HL-60 (cell line): ENCODE measurements at regions not wholly inside any gene's neighbourhood (a gene's known extent, or its start where the extent isn't known, plus 50 kb on each side); places are given as distances from the start of the nearest gene placed in this dataset.
"Not testable (repeated sequence)": the region's sequence is repeated elsewhere in the genome, so short reads cannot be mapped to it uniquely, and the experiment has no call there.

Experiments
- GABPA ChIP-seq: IDR thresholded peaks from 2 replicates; pipeline ENCODE4 v1.6.1; 2012; ENCODE audit warnings: low read depth
- POLR2AphosphoS5 ChIP-seq: IDR thresholded peaks from 2 replicates; pipeline ENCODE4 v1.6.1; 2012; ENCODE audit warnings: low read depth
- TF ChIP-seq, protein P1 (sequence below): IDR thresholded peaks from one replicate; pipeline ENCODE4 v1.5.1; 2011; ENCODE audit warnings: low read length, control low read depth, inconsistent platforms; ENCODE audit not compliant: insufficient read depth
- TF ChIP-seq, protein P2 (sequence below): IDR thresholded peaks from 2 replicates; pipeline ENCODE4 v1.6.1; 2012; ENCODE audit warnings: low read depth; ENCODE audit not compliant: insufficient replicate concordance

DNA sequence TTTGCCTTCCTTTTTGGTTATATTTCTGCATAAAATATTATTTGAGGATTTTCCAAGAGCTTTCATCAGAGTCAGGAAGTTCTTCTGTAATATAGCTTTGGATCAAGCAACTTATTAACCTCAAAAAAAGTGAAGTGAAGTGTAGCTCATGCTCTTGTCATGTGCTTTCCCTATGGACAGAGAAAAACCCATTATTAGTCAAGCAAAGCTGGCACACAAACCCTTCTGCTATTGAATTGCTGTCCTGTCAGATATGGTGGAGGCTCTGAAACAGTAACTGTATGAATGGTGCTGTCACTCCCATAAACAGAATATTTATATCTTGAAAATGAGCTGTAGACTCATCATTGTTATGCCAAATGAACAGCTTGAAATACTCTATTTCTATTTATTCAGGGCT, 1533.3 kb downstream of the RPIA start:
- TF ChIP-seq, protein P1, sequence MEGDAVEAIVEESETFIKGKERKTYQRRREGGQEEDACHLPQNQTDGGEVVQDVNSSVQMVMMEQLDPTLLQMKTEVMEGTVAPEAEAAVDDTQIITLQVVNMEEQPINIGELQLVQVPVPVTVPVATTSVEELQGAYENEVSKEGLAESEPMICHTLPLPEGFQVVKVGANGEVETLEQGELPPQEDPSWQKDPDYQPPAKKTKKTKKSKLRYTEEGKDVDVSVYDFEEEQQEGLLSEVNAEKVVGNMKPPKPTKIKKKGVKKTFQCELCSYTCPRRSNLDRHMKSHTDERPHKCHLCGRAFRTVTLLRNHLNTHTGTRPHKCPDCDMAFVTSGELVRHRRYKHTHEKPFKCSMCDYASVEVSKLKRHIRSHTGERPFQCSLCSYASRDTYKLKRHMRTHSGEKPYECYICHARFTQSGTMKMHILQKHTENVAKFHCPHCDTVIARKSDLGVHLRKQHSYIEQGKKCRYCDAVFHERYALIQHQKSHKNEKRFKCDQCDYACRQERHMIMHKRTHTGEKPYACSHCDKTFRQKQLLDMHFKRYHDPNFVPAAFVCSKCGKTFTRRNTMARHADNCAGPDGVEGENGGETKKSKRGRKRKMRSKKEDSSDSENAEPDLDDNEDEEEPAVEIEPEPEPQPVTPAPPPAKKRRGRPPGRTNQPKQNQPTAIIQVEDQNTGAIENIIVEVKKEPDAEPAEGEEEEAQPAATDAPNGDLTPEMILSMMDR: not testable (repeated sequence)
- TF ChIP-seq, protein P2, sequence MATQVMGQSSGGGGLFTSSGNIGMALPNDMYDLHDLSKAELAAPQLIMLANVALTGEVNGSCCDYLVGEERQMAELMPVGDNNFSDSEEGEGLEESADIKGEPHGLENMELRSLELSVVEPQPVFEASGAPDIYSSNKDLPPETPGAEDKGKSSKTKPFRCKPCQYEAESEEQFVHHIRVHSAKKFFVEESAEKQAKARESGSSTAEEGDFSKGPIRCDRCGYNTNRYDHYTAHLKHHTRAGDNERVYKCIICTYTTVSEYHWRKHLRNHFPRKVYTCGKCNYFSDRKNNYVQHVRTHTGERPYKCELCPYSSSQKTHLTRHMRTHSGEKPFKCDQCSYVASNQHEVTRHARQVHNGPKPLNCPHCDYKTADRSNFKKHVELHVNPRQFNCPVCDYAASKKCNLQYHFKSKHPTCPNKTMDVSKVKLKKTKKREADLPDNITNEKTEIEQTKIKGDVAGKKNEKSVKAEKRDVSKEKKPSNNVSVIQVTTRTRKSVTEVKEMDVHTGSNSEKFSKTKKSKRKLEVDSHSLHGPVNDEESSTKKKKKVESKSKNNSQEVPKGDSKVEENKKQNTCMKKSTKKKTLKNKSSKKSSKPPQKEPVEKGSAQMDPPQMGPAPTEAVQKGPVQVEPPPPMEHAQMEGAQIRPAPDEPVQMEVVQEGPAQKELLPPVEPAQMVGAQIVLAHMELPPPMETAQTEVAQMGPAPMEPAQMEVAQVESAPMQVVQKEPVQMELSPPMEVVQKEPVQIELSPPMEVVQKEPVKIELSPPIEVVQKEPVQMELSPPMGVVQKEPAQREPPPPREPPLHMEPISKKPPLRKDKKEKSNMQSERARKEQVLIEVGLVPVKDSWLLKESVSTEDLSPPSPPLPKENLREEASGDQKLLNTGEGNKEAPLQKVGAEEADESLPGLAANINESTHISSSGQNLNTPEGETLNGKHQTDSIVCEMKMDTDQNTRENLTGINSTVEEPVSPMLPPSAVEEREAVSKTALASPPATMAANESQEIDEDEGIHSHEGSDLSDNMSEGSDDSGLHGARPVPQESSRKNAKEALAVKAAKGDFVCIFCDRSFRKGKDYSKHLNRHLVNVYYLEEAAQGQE: not testable (repeated sequence)
- TF ChIP-seq POLR2AphosphoS5, GABPA: not testable (repeated sequence)
